Testis (tissue), 2 donors: ENCODE measurements at regions not wholly inside any gene's neighbourhood (a gene's known extent, or its start where the extent isn't known, plus 50 kb on each side); places are given as distances from the start of the nearest gene placed in this dataset.

Experiments
- POLR2A ChIP-seq: fragments of 450-650 bp; IDR thresholded peaks from one replicate; pipeline ENCODE4 v1.6.1; 2017; ENCODE audit warnings: antibody characterized with exemption, mild to moderate bottlenecking, moderate library complexity
- TF ChIP-seq, protein P1 (sequence below), 3 experiments: fragments of 450-650 bp in 2 of 3; fragments of 200-600 bp in 1 of 3; sonication (generic) in 1 of 3; IDR thresholded peaks; one replicate each; pipeline ENCODE4 v1.5.1; 2016 to 2019; ENCODE audit warnings: antibody characterized with exemption in 3 of 3, mild to moderate bottlenecking in 2 of 3, moderate library complexity in 1 of 3

DNA sequence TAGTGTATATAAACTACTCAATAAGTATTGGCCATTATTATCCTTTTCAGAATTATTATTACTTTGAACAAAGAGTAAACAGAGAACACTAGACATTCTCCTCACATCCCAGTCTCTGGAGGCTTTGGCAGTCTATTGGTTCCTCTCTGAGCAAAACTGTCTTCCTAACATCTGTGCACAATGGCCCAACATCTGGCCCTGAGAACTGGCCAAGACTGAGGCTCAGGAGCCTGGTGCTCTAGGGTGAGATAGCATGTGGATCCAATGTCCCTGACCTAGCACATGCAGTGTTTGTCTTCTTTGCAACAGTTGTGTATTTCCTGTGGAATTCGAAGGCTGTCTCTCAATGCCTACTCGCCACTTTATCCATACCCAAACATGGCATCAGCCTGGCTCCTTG lies 313.2 kb upstream of the KAZN start:
- no peak for TF ChIP-seq POLR2A
- TF ChIP-seq, protein P1, sequence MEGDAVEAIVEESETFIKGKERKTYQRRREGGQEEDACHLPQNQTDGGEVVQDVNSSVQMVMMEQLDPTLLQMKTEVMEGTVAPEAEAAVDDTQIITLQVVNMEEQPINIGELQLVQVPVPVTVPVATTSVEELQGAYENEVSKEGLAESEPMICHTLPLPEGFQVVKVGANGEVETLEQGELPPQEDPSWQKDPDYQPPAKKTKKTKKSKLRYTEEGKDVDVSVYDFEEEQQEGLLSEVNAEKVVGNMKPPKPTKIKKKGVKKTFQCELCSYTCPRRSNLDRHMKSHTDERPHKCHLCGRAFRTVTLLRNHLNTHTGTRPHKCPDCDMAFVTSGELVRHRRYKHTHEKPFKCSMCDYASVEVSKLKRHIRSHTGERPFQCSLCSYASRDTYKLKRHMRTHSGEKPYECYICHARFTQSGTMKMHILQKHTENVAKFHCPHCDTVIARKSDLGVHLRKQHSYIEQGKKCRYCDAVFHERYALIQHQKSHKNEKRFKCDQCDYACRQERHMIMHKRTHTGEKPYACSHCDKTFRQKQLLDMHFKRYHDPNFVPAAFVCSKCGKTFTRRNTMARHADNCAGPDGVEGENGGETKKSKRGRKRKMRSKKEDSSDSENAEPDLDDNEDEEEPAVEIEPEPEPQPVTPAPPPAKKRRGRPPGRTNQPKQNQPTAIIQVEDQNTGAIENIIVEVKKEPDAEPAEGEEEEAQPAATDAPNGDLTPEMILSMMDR (IDR thresholded peaks at IDR 0.05), result no peak
